ENCODE measurements at regions not wholly inside any gene's neighbourhood (a gene's known extent, or its start where the extent isn't known, plus 50 kb on each side); places are given as distances from the start of the nearest gene placed in this dataset.

DNA sequence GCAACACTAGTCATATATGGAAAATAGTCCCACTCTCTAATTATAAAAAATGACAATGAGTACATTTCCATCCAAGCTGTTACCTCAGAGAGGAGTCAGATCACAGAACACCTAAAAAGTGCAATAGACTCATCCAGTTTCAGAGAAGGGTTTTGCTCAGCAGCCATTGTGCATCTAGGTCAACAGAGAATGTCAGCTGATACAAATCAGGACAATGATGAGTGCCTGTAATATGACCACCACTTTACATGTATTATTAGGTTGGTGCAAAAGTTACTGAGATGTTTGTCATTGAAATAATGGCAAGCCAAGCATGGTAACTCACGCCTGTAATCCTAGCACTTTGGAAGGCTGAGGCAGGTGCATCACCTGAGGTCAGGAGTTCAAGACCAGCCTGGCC, 164.1 kb upstream of the TTC29 start:
- TF ChIP-seq POLR2A (IDR thresholded peaks at IDR 0.05), result no peak
- TF ChIP-seq CTCF (IDR thresholded peaks at IDR 0.05), result no peak
